Choroid plexus epithelial cell (primary cell): ENCODE measurements at regions not wholly inside any gene's neighbourhood (a gene's known extent, or its start where the extent isn't known, plus 50 kb on each side); places are given as distances from the start of the nearest gene placed in this dataset.
A peak's percentile ranks its signal among the peaks of the same experiment; 100 is the strongest.

Experiments used
- DNase-seq: peaks from one replicate; pipeline ENCODE4 v3.0.0-alpha.2; 2010; ENCODE audit warnings: low read depth
- H3K4me3 ChIP-seq: 2 replicates; pipeline ENCODE4 v1.5.1; 2011; ENCODE audit warnings: low read depth, mild to moderate bottlenecking, control low read depth, low read length, moderate library complexity
- TF ChIP-seq, protein P1 (sequence below): conservative IDR thresholded peaks from 2 replicates; pipeline ENCODE4 v1.5.1; 2011; ENCODE audit warnings: low read depth, mild to moderate bottlenecking, control low read depth, inconsistent platforms, low read length, moderate library complexity

DNA sequence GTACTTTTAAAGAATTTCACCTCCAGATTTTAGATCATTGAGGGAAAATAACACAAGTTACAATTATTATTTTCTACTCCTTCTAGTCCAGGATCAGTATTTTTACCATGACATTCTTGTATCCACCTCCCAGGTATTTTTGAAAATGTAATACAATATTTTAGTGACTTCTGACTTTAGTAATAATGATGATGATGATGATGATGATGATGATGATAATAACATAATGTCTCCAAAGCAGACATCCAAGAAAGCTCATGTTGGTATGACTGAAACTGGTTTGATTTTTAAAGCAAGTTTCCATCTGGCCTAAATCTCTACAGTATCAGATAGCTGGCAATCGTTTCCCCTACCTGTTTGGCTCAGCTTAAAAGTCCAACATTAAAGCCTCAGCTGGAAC is 140.0 kb upstream of the GULP1 start:
- DNase-seq, result no peak
- TF ChIP-seq, protein P1, sequence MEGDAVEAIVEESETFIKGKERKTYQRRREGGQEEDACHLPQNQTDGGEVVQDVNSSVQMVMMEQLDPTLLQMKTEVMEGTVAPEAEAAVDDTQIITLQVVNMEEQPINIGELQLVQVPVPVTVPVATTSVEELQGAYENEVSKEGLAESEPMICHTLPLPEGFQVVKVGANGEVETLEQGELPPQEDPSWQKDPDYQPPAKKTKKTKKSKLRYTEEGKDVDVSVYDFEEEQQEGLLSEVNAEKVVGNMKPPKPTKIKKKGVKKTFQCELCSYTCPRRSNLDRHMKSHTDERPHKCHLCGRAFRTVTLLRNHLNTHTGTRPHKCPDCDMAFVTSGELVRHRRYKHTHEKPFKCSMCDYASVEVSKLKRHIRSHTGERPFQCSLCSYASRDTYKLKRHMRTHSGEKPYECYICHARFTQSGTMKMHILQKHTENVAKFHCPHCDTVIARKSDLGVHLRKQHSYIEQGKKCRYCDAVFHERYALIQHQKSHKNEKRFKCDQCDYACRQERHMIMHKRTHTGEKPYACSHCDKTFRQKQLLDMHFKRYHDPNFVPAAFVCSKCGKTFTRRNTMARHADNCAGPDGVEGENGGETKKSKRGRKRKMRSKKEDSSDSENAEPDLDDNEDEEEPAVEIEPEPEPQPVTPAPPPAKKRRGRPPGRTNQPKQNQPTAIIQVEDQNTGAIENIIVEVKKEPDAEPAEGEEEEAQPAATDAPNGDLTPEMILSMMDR, result no peak
- no peak overlapping the region for H3K4me3 ChIP-seq

DNA sequence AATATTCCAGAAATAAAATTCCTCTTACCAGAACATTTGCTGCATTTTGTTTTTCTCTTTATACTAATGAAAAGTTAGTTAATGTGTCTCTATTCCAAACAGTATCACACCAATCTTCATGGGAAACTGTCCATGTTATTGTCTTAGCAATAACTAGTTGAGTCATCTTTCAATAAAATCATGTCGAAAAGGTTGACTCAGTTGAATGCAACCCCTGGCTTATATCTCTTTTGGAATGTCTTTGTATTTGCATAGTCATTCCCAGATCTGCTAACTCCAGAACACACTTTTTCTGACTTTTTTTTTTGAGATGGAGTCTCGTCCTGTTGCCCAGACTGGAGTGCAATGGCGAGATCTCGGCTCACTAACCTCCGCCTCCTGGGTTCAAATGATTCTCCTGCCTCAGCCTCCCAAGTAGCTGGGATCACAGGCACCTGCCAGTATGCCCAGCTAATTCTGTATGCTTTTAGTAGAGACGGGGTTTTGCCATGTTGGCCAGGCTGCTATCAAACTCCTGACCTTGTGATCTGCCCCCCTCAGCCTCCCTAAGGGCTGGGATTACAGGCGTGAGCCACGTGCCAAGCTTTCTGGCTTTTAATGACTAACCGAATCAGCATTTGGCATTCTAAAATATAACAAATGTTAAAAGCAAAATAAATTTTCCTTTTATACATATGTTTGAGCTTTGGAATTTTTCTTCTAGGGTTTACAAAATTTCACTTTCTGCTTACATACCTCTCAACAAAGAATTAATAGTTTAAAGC is 133.2 kb upstream of the GULP1 start:
- DNase-seq, result peak; percentile 16
- TF ChIP-seq, protein P1, result no peak

DNA sequence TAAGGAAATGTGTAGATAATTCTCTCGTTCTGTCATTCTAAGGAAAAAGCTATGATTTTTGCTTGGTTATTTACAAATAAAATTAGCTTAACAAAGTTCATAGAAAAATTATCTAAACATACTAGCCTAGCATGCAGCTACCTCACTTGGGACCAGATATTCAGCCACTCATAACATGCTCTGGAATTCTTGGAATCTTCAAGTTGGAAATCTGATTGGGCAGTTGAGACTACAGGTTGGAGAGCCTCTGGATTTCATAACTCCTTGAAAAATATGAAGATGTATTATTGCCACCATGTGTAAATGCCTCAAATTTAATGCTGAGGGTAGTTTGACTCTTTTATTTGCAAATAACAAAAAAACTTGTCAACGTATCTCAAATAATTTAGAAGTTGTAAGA is 132.2 kb upstream of the GULP1 start:
- TF ChIP-seq, protein P1, result no peak
- DNase-seq, result no peak
- H3K4me3 ChIP-seq, result no peak overlapping the region

More for the DNA sequence above, 133.2 kb upstream of the GULP1 start:
- H3K4me3 ChIP-seq, result no peak overlapping the region

DNA sequence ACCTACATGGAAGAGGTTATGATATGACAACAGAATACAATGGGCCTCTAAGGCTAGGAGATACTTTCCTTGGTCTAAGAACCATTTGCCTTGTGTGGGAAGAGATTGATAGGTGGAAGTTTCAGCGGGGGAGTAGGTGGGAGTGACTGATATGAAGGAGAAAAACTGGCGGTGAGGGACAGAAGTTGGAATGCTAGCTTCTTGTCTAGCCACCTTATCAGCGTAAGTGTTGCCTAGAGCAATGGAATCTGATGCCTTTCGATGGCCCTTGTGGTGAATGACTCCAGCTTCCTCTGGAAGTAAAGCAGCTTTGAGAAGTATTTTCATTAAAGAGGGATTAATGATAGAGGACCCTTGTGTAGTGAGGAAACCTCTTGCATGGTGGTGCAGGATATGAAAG is 121.3 kb upstream of the GULP1 start:
- H3K4me3 ChIP-seq, result no peak overlapping the region
- TF ChIP-seq, protein P1, result no peak
- no peak for DNase-seq

DNA sequence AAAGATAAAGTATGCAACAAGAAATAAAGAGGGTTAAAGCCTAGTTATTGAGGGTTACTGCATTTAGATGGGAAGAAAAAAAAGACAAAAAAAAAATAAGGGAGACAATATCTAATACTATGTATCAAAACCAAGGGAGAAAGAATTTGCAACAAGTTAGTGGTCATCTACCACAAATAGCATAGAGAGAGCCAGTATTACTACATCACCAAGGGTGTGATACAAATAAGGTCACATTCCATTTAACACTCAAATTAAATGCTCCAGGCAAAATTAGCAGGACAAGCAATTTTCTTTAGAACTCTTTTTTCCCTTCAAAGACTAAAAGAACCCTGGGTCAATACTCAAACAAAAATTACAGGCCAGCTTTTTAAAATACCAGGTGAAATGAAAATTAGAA is 115.1 kb upstream of the GULP1 start:
- TF ChIP-seq, protein P1, result no peak
- DNase-seq, result no peak
- no peak overlapping the region for H3K4me3 ChIP-seq

DNA sequence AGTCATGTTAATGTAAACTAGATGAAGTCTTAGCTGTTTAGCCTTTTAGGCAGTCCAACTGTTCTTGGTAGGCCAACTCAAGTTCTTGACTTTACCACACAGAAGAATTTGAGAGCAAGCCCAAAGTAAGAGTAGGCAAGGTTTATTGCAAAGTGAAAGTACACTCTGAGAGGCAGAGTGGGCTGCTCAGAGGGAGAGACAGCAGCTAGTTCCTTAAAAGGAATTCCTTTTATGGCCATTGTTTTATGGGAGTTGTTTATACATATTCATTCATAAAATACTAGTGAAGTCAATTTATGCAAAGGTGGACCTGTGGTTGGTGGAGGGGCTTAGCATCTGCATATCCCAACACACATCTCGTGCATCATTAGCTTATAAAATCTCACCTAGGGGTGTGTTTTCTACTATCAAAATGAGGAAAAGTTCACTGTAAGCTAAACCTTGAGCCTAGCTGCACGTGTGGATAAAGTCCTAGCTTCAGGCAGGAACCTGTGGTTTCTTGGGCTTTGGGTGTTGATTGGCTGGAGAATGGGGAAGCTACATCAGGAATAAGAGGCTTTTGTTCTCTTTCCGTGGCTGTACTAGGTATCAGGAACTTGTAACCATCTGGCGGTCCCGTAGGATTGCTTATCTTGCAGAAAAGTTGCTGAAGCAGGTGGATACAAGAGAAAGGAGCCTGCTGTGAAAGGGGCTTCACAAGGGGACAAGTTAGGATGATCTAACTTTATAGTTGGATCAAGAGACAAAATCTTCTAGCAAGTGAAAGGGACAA is 110.4 kb upstream of the GULP1 start:
- peak; percentile 23 for DNase-seq

More for the DNA sequence above, 110.4 kb upstream of the GULP1 start:
- TF ChIP-seq, protein P1, result no peak
- H3K4me3 ChIP-seq, result no peak overlapping the region
